ENCODE measurements at regions not wholly inside any gene's neighbourhood (a gene's known extent, or its start where the extent isn't known, plus 50 kb on each side); places are given as distances from the start of the nearest gene placed in this dataset.

DNA sequence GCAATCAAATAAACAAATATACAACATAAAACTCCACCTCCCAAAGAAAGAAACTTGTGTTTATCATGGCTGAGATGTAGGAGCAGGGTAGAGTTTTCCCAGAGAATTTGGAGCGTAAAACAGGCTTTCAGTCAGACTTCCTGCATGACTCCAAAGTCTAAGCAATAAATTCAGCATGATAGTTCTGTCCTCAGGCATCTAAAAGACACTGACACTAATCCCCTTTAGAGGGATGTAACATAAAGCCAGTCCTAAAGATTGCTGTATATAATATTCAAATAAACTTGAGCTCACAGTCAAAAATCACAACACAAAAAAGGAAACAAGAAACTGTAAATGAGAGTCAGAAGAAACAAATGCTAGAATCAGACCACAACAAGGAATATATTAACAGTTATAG is 234.4 kb downstream of the CENPW start:
- Histone ChIP-seq H3K9me3 (no peaks in the 10 kb centered on the region), H3K27me3 (replicated peaks in 1 of 7) (no peaks in the 10 kb centered on the region), H3K4me3 (no peak overlapping the region), H3K4me1 (no peaks in the 10 kb centered on the region), H3K27ac (no peak overlapping the region), H3K36me3 (no peaks in the 10 kb centered on the region)
- intact Hi-C loops (cut with DNase I; ENCODE audit: low total_unique reads) = no loop called here
- TF ChIP-seq CTCF (IDR thresholded peaks at IDR 0.05 in 8 of 11, conservative IDR thresholded peaks at IDR 0.05 in 3 of 11) (no peak), POLR2AphosphoS5 (IDR thresholded peaks at IDR 0.05) (no peak), POLR2A (IDR thresholded peaks at IDR 0.05) (no peak)
- 33 to 66% (median 60%) methylated on average over 1 of the region's 1 CpG for WGBS, 5 donors
- no peak for DNase-seq

DNA sequence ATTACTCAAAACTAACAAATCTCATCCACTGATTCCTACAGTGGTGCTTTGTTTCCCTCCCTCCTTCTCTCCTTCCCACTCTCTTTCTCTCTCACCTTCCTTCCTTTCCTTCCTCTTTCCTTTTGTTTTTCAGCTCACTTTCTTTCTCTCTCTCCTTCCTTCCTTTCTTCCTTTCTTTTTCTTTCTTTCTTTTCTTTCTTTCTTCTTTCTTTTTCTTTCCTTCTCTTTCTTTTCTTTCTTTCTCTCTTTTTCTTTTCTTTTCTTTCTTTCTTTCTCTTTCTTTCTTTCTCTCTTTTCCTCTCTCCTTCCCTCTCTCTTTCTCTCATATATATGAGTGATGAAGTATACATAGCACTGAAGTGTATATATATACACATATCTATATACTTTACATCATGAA is 241.4 kb downstream of the CENPW start:
- DNase-seq = no peak
- Histone ChIP-seq H3K27me3 (replicated peaks in 1 of 7) (no peaks in the 10 kb centered on the region), H3K36me3 (no peaks in the 10 kb centered on the region), H3K4me3 (no peak overlapping the region), H3K27ac (no peak overlapping the region), H3K4me1 (no peaks in the 10 kb centered on the region), H3K9me3 (peaks cover 0 to 4% (median 0%) of the 10 kb centered on the region in 8 donors)
- TF ChIP-seq CTCF (IDR thresholded peaks at IDR 0.05 in 8 of 11, conservative IDR thresholded peaks at IDR 0.05 in 3 of 11) = no peak
- no peak for TF ChIP-seq POLR2A (IDR thresholded peaks at IDR 0.05)
- no peak for TF ChIP-seq POLR2AphosphoS5 (IDR thresholded peaks at IDR 0.05)
- intact Hi-C loops (cut with DNase I; ENCODE audit: low total_unique reads) = no loop called here

- no peaks in the 10 kb centered on the region for H3K4me1 ChIP-seq
- DNase-seq = no peak
Observed at GRCh38 chr6:126600258-126600916, 260.5 kb downstream of the CENPW start.

GRCh38 chr6:126603410-126603809 is 263.5 kb downstream of the CENPW start:
- intact Hi-C loops (cut with DNase I; ENCODE audit: low total_unique reads) = no loop called here
- TF ChIP-seq POLR2A (IDR thresholded peaks at IDR 0.05) = no peak
- no peaks in the 10 kb centered on the region for H3K27me3 ChIP-seq (replicated peaks in 1 of 7)
- H3K9me3 ChIP-seq = peaks cover 0 to 10% (median 0%) of the 10 kb centered on the region in 8 donors
- DNase-seq = no peak
- H3K4me3 ChIP-seq = no peak overlapping the region
- 89 to 100% (median 94%) methylated on average over 4 of the region's 4 CpGs for WGBS, 5 donors
- no peaks in the 10 kb centered on the region for H3K36me3 ChIP-seq
- no peaks in the 10 kb centered on the region for H3K4me1 ChIP-seq
- no peak overlapping the region for H3K27ac ChIP-seq

More at GRCh38 chr6:126600258-126600916, 260.5 kb downstream of the CENPW start:
- Histone ChIP-seq H3K27ac (no peak overlapping the region), H3K36me3 (no peaks in the 10 kb centered on the region), H3K27me3 (replicated peaks in 1 of 7) (no peaks in the 10 kb centered on the region), H3K4me3 (no peak overlapping the region), H3K9me3 (peaks cover 0 to 6% (median 0%) of the 10 kb centered on the region in 8 donors)
- 68 to 81% (median 72%) methylated on average over 1 of the region's 1 CpG for WGBS, 5 donors
- TF ChIP-seq CTCF (IDR thresholded peaks at IDR 0.05 in 8 of 11, conservative IDR thresholded peaks at IDR 0.05 in 3 of 11) (no peak), POLR2AphosphoS5 (IDR thresholded peaks at IDR 0.05) (no peak), POLR2A (IDR thresholded peaks at IDR 0.05) (no peak)
- intact Hi-C loops (cut with DNase I; ENCODE audit: low total_unique reads) = no loop called here

DNA sequence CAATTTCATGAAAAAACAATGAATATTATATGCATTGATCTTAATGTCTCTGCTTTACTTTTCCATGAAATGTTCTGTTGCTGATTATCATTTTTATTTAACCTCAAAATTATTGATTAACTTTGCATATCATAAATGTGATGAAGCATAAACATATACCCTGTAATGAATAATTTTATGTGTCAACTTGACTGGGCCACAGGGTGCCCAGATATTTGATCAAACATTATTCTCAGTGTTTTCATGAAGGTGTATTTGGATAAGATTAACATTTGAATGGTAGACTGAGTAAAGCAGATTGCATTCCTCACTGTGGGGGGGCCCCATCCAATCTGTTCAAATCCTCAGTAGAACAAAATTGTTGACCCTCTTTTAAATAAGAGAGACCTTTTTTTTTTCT is 265.2 kb downstream of the CENPW start:
- Histone ChIP-seq H3K36me3 (no peaks in the 10 kb centered on the region), H3K4me3 (no peak overlapping the region), H3K4me1 (no peaks in the 10 kb centered on the region), H3K27me3 (replicated peaks in 1 of 7) (no peaks in the 10 kb centered on the region), H3K9me3 (peaks cover 0 to 15% (median 0%) of the 10 kb centered on the region in 8 donors), H3K27ac (no peak overlapping the region)
- TF ChIP-seq CTCF (IDR thresholded peaks at IDR 0.05 in 8 of 11, conservative IDR thresholded peaks at IDR 0.05 in 3 of 11) (no peak), POLR2A (IDR thresholded peaks at IDR 0.05) (no peak), POLR2AphosphoS5 (IDR thresholded peaks at IDR 0.05) (no peak)
- no peak for DNase-seq
- intact Hi-C loops (cut with DNase I; ENCODE audit: low total_unique reads) = no loop called here

Measured in spleen (tissue), 11 donors.